SK-N-SH treated with all-trans-retinoic acid at 6 μM for 48 hours (cell line): ENCODE measurements at regions not wholly inside any gene's neighbourhood (a gene's known extent, or its start where the extent isn't known, plus 50 kb on each side); places are given as distances from the start of the nearest gene placed in this dataset.

Experiments
- GLIS3 ChIP-seq: fragments of 250-450 bp; sonication (Bioruptor Pico); IDR thresholded peaks from 2 replicates; pipeline ENCODE4 v1.5.0; 2020; ENCODE audit warnings: mild to moderate bottlenecking, moderate library complexity
- OSR1 ChIP-seq: fragments of 250-450 bp; sonication (Bioruptor Pico); IDR thresholded peaks from 2 replicates; pipeline ENCODE4 v1.8.0; 2022; ENCODE audit warnings: moderate library complexity, mild to moderate bottlenecking, inconsistent platforms
- ZFP30 ChIP-seq: fragments of 450-650 bp; formaldehyde crosslinking; IDR thresholded peaks from 2 replicates; pipeline ENCODE4 v1.5.0; 2022; ENCODE audit warnings: mild to moderate bottlenecking, moderate library complexity
- ZNF565 ChIP-seq: fragments of 450-650 bp; formaldehyde crosslinking; conservative IDR thresholded peaks from 2 replicates; pipeline ENCODE4 v1.5.0; 2020; ENCODE audit warnings: low read depth, mild to moderate bottlenecking, moderate library complexity

- TF ChIP-seq ZFP30 (CRISPR knock-in tag) (no peak), ZNF565 (CRISPR knock-in tag) (no peak), OSR1 (CRISPR knock-in tag) (no peak), GLIS3 (CRISPR knock-in tag) (no peak)
Observed at GRCh38 chr15:37679627-37680026, 254.8 kb upstream of the TMCO5A start.
